Endothelial cell (in vitro differentiated cells): ENCODE measurements at regions not wholly inside any gene's neighbourhood (a gene's known extent, or its start where the extent isn't known, plus 50 kb on each side); places are given as distances from the start of the nearest gene placed in this dataset.

Source experiments
- DNase-seq: peaks from one replicate; pipeline ENCODE4 v3.0.0; 2021; ENCODE audit warnings: low spot score
- H3K27ac Mint-ChIP-seq: one replicate; pipeline ENCODE4 v1.8.0; 2021; ENCODE audit warnings: mixed read lengths, inconsistent platforms; ENCODE audit not compliant: unreplicated experiment
- H3K27me3 Mint-ChIP-seq: one replicate; pipeline ENCODE4 v1.8.0; 2021; ENCODE audit warnings: mild to moderate bottlenecking, moderate library complexity, mixed read lengths, inconsistent platforms; ENCODE audit not compliant: unreplicated experiment
- H3K36me3 Mint-ChIP-seq: one replicate; pipeline ENCODE4 v1.8.0; 2021; ENCODE audit warnings: mild to moderate bottlenecking, low read depth, mixed read lengths, inconsistent platforms; ENCODE audit not compliant: unreplicated experiment
- H3K4me1 Mint-ChIP-seq: one replicate; pipeline ENCODE4 v1.8.0; 2021; ENCODE audit warnings: mild to moderate bottlenecking, mixed read lengths, inconsistent platforms; ENCODE audit not compliant: unreplicated experiment
- H3K4me3 Mint-ChIP-seq: one replicate; pipeline ENCODE4 v1.8.0; 2021; ENCODE audit warnings: mild to moderate bottlenecking, mixed read lengths, inconsistent platforms; ENCODE audit not compliant: unreplicated experiment
- H3K9me3 Mint-ChIP-seq: one replicate; pipeline ENCODE4 v1.8.0; 2021; ENCODE audit warnings: mixed read lengths, inconsistent platforms; ENCODE audit not compliant: unreplicated experiment
- TF ChIP-seq, protein P1 (sequence below): fragments of 200-600 bp; sonication (generic); IDR thresholded peaks from one replicate; pipeline ENCODE4 v1.5.0; 2021; ENCODE audit warnings: antibody characterized with exemption; ENCODE audit not compliant: unreplicated experiment

- H3K9me3 Mint-ChIP-seq, result no peaks in the 10 kb centered on the region
- H3K4me1 Mint-ChIP-seq, result no peaks in the 10 kb centered on the region
- H3K27ac Mint-ChIP-seq, result no peak overlapping the region
- H3K4me3 Mint-ChIP-seq, result no peak overlapping the region
- no peaks in the 10 kb centered on the region for H3K27me3 Mint-ChIP-seq
- TF ChIP-seq, protein P1, sequence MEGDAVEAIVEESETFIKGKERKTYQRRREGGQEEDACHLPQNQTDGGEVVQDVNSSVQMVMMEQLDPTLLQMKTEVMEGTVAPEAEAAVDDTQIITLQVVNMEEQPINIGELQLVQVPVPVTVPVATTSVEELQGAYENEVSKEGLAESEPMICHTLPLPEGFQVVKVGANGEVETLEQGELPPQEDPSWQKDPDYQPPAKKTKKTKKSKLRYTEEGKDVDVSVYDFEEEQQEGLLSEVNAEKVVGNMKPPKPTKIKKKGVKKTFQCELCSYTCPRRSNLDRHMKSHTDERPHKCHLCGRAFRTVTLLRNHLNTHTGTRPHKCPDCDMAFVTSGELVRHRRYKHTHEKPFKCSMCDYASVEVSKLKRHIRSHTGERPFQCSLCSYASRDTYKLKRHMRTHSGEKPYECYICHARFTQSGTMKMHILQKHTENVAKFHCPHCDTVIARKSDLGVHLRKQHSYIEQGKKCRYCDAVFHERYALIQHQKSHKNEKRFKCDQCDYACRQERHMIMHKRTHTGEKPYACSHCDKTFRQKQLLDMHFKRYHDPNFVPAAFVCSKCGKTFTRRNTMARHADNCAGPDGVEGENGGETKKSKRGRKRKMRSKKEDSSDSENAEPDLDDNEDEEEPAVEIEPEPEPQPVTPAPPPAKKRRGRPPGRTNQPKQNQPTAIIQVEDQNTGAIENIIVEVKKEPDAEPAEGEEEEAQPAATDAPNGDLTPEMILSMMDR, result no peak
- no peak for DNase-seq
- no peaks in the 10 kb centered on the region for H3K36me3 Mint-ChIP-seq
Observed at GRCh38 chr7:106374437-106374836, 89.7 kb upstream of the NAMPT start.

GRCh38 chr7:106372595-106373318 lies 88.0 kb upstream of the NAMPT start:
- DNase-seq, result no peak
- H3K4me3 Mint-ChIP-seq, result no peak overlapping the region

DNA sequence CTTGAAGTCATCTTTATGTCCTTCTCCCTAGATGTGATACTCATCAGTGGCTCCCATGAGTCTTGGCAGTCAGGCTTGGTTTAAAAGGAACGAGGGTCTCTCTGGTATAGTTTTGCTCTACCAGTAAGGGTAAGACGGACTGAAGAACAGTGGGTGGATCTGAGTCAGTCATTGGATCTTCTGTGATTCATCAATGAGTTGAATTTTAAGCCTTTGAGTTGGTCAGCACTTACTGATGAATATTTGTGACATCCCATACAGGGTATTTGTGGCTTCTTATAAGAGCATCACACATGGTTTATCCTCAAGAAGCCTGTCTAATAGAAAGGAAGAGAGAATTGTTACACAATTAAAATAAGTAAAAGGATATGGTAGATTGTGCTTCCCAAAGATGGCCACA lies 87.3 kb upstream of the NAMPT start:
- Mint-ChIP-seq H3K36me3 (no peaks in the 10 kb centered on the region), H3K4me3 (no peak overlapping the region), H3K27me3 (no peaks in the 10 kb centered on the region), H3K9me3 (no peaks in the 10 kb centered on the region), H3K4me1 (peaks cover 4% of the 10 kb centered on the region), H3K27ac (no peak overlapping the region)
- no peak for DNase-seq
- TF ChIP-seq, protein P1, result no peak

More at GRCh38 chr7:106372595-106373318, 88.0 kb upstream of the NAMPT start:
- TF ChIP-seq, protein P1, result no peak
- no peak overlapping the region for H3K27ac Mint-ChIP-seq
- no peaks in the 10 kb centered on the region for H3K4me1 Mint-ChIP-seq
- H3K9me3 Mint-ChIP-seq, result no peaks in the 10 kb centered on the region
- H3K27me3 Mint-ChIP-seq, result no peaks in the 10 kb centered on the region
- no peaks in the 10 kb centered on the region for H3K36me3 Mint-ChIP-seq

DNA sequence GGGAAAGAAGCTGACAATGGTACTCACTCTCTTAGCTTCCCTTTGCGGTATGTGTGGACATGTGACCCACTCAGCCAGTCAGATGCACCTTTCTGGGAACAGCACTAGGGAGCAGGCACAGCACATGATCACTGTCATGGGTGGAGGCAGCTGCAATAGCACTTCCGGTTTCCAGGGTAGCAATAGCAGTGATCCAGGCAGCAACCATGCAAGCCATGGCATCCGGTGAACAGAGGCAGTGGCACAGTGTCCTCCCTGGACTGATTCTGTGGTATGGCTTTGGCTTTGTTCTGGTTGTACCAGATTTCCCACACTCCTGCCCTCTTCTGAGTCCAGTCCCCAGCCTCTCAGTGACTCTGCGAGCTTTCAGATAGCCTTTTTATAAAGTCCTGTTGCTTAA lies 86.8 kb upstream of the NAMPT start:
- no peak for DNase-seq
- H3K4me3 Mint-ChIP-seq, result no peak overlapping the region
- no peaks in the 10 kb centered on the region for H3K9me3 Mint-ChIP-seq
- peaks cover 4% of the 10 kb centered on the region for H3K4me1 Mint-ChIP-seq
- no peak overlapping the region for H3K27ac Mint-ChIP-seq
- H3K27me3 Mint-ChIP-seq, result no peaks in the 10 kb centered on the region
- TF ChIP-seq, protein P1, result no peak
- no peaks in the 10 kb centered on the region for H3K36me3 Mint-ChIP-seq

DNA sequence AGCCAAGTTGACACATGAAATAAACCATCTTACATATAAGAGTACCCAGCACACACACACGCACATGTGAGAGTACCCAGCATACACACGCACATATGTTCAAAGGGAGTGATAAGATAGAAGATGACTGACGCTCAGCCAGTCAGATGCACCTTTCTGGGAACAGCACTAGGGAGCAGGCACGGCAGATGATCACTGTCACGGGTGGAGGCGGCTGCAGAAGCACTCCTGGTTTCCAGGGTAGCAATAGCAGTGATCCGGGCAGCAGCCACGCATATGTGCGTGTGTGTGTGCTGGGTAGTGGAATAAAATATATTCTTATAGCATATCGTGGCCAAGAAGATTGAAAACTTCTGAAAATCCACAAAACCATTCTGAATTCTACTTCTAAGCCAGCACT lies 85.8 kb upstream of the NAMPT start:
- Mint-ChIP-seq H3K27ac (no peak overlapping the region), H3K36me3 (no peaks in the 10 kb centered on the region), H3K4me1 (peaks cover 4% of the 10 kb centered on the region), H3K4me3 (no peak overlapping the region), H3K27me3 (no peaks in the 10 kb centered on the region), H3K9me3 (no peaks in the 10 kb centered on the region)
- TF ChIP-seq, protein P1, result no peak
- DNase-seq, result no peak
